Right lobe of liver (tissue), 4 donors: ENCODE measurements at regions not wholly inside any gene's neighbourhood (a gene's known extent, or its start where the extent isn't known, plus 50 kb on each side); places are given as distances from the start of the nearest gene placed in this dataset.

Experiments used
- POLR2A ChIP-seq: fragments of 450-650 bp; IDR thresholded peaks from one replicate; pipeline ENCODE4 v1.6.1; 2017; ENCODE audit warnings: antibody characterized with exemption, mild to moderate bottlenecking
- TF ChIP-seq, protein P1 (sequence below), 4 donors: fragments of 200-600 bp in 3 of 4; fragments of 450-650 bp in 1 of 4; IDR thresholded peaks; one replicate each; pipeline versions ENCODE4 v1.5.1 to v1.8.0; 2016 to 2022; ENCODE audit warnings: antibody characterized with exemption in 4 of 4, mild to moderate bottlenecking in 2 of 4
- donor health status: DM: no; HTN: no; CAD: no.
- donor health status: DM: no; HTN: no; CAD: no.
- donor health status: DM: no; HTN: yes; CAD: no.

DNA sequence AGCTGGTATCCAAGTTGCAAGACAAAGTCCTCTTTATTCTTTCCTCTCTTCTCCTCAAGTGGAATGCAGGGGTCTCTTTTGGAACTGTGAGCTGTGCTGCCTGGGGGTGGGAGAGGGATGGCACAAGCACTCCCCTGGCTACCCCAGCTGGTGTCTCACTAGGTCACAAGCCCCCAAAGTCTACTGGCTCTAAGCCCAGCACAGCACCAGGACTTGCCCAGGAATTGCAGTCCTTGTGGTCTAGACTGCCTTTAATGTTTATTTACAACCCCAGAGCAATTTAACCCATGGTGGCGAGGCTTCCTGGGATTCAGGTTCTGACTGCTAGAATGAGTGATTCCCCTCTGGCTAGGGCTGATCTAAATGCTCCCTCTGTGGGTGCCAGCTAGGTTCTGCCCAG lies 199.0 kb upstream of the STK17B start:
- TF ChIP-seq, protein P1, sequence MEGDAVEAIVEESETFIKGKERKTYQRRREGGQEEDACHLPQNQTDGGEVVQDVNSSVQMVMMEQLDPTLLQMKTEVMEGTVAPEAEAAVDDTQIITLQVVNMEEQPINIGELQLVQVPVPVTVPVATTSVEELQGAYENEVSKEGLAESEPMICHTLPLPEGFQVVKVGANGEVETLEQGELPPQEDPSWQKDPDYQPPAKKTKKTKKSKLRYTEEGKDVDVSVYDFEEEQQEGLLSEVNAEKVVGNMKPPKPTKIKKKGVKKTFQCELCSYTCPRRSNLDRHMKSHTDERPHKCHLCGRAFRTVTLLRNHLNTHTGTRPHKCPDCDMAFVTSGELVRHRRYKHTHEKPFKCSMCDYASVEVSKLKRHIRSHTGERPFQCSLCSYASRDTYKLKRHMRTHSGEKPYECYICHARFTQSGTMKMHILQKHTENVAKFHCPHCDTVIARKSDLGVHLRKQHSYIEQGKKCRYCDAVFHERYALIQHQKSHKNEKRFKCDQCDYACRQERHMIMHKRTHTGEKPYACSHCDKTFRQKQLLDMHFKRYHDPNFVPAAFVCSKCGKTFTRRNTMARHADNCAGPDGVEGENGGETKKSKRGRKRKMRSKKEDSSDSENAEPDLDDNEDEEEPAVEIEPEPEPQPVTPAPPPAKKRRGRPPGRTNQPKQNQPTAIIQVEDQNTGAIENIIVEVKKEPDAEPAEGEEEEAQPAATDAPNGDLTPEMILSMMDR (IDR thresholded peaks at IDR 0.05): no peak
- no peak for TF ChIP-seq POLR2A
